ENCODE measurements at regions not wholly inside any gene's neighbourhood (a gene's known extent, or its start where the extent isn't known, plus 50 kb on each side); places are given as distances from the start of the nearest gene placed in this dataset.

- no peak for TF ChIP-seq POLR2A (IDR thresholded peaks at IDR 0.05; ENCODE audit: low read depth, low read length)
- no peak for TF ChIP-seq CTCF (conservative IDR thresholded peaks at IDR 0.05; ENCODE audit: low read depth, low read length)
- no peak for TF ChIP-seq FOS (IDR thresholded peaks at IDR 0.05; ENCODE audit: low read depth, low read length)
- TF ChIP-seq RCOR1 (IDR thresholded peaks at IDR 0.05; ENCODE audit: insufficient replicate concordance, low read length), result no peak
- no peak for TF ChIP-seq MAFK (IDR thresholded peaks at IDR 0.05; ENCODE audit: low read depth, low read length)
- TF ChIP-seq BHLHE40 (IDR thresholded peaks at IDR 0.05; ENCODE audit: low read depth, low read length), result no peak
- no peak for TF ChIP-seq RAD21 (IDR thresholded peaks at IDR 0.05; ENCODE audit: low read length)
- TF ChIP-seq CEBPB (IDR thresholded peaks at IDR 0.05; ENCODE audit: low read depth, low read length), result no peak
- TF ChIP-seq RFX5 (IDR thresholded peaks at IDR 0.05; ENCODE audit: low read depth, low read length), result no peak
- TF ChIP-seq SMC3 (IDR thresholded peaks at IDR 0.05; ENCODE audit: low read depth, low read length), result no peak
- TF ChIP-seq CHD1 (IDR thresholded peaks at IDR 0.05; ENCODE audit: low read depth, low read length), result no peak
- TF ChIP-seq USF2 (IDR thresholded peaks at IDR 0.05; ENCODE audit: low read depth, low read length), result no peak
- TF ChIP-seq MXI1 (IDR thresholded peaks at IDR 0.05; ENCODE audit: borderline replicate concordance, low read depth, low read length), result no peak
Measured at GRCh38 chr4:187484186-187484585, 511.4 kb upstream of the ZFP42 start.
